GM19467 (cell line): ENCODE measurements at regions not wholly inside any gene's neighbourhood (a gene's known extent, or its start where the extent isn't known, plus 50 kb on each side); places are given as distances from the start of the nearest gene placed in this dataset.

Experiments
- ATAC-seq: cut with Tn5 transposase; IDR thresholded peaks from one replicate; pipeline ENCODE4 v1.9.1; 2021; ENCODE audit warnings: mild to moderate bottlenecking, moderate library complexity; ENCODE audit not compliant: unreplicated experiment

DNA sequence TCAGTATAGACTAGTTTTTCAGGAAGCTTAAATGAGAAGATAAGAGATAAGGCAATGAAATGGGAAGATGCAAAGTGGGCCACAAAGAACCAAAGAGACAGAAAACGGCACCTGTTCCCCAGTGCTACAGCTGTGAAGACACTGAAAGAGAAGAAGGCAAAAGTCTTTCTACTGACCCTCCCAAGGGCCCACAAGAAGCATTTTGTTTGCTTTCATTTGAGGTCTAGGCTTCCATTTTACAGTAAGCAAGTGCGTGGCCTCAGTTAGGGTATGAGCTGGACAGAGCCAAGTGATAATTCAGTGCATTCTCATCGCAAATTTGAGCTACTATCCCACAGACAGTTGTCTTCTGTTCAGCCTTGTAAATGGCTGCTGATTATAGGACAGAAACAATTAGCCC is 53.4 kb upstream of the STK17B start:
- ATAC-seq = no peak

DNA sequence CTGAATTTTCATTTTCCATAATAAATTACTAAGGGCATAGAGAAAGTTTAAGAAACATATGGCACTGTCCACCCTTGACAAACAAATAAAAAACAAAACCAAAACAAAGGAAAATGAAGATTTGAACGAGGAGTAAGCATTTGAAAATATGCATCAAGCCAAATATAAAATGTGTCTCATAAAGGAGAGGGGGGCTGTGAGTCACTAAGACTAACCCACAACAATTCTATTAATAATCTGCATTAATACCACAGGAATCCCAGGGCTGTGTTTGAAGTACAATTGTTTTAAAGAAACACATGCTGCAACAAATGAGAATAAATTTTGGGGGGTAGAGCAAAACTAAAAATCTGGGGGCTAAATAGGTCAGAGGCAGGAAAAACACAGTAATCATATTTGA is 53.8 kb upstream of the STK17B start:
- no peak for ATAC-seq

GRCh38 chr2:196226058-196226706 is 54.8 kb upstream of the STK17B start:
- ATAC-seq = no peak

GRCh38 chr2:196226707-196227065 is 55.3 kb upstream of the STK17B start:
- ATAC-seq = no peak

DNA sequence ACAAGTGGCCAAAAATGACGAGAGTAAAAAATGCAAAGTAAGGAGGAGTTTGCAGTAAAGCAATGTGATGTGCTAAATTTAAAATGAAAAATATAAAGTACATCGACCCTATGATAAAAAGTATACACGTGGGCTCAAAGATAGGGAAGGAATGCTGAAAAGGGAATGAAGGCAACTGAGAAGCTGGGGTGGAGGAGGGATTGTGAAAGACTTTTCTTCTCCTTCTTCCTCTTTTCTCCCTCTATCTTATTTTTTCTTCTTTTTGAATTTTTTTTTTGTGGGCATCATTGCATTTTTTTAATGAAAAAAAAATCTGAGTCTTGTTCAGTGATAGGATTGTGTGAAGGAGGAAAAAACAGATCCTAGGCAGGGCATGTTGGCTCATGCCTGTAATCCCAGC is 57.6 kb upstream of the STK17B start:
- ATAC-seq = no peak

- ATAC-seq = no peak
Measured at GRCh38 chr2:196230061-196230854, 58.9 kb upstream of the STK17B start.

- ATAC-seq = no peak
Measured at GRCh38 chr2:196233021-196233804, 61.8 kb upstream of the STK17B start.

GRCh38 chr2:196233805-196234475 is 62.6 kb upstream of the STK17B start:
- peak; percentile 84 for ATAC-seq

DNA sequence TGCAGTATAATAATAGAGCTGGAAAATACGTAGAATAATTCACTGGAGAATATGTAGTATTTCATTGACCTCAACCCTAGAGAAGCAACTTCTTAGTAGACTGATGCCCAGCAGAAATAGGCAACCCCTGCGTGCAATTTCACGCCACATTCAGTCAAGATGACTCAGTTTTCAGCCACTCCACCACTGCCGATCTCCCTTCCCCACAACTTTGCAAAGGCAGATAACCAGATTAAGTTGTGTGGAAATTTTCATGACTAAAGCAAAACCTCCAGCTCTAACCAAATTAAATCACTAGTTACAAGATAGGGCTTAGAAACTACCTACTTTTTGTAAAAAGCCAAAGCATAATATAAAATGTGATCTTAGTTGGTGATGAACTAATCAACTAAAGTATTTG is 63.3 kb upstream of the STK17B start:
- no peak for ATAC-seq

DNA sequence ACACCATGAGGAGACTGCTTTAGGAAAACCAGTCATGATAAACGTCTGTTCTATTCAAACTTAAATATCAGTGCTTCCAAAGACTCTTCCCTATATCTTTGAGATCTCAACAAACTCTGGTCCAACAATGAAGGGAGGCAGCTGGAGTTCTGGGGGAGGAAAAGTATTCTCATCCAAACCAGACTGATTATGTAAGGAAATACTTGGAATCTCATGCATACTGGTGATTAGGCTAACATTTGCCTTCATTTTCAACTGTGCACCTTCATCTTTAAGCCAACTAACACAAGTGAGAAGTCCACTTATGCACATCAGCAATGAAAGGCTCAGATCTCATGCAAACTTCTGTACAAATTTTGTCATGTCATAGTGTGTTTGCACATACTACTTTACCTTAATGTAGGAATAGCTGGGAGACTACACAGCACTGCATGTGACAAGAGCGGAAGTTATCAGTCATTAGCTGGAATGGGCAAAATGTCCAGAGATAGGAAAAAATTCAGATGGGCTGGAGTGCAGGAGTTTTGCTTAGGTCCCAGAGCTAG is 67.5 kb upstream of the STK17B start:
- no peak for ATAC-seq

DNA sequence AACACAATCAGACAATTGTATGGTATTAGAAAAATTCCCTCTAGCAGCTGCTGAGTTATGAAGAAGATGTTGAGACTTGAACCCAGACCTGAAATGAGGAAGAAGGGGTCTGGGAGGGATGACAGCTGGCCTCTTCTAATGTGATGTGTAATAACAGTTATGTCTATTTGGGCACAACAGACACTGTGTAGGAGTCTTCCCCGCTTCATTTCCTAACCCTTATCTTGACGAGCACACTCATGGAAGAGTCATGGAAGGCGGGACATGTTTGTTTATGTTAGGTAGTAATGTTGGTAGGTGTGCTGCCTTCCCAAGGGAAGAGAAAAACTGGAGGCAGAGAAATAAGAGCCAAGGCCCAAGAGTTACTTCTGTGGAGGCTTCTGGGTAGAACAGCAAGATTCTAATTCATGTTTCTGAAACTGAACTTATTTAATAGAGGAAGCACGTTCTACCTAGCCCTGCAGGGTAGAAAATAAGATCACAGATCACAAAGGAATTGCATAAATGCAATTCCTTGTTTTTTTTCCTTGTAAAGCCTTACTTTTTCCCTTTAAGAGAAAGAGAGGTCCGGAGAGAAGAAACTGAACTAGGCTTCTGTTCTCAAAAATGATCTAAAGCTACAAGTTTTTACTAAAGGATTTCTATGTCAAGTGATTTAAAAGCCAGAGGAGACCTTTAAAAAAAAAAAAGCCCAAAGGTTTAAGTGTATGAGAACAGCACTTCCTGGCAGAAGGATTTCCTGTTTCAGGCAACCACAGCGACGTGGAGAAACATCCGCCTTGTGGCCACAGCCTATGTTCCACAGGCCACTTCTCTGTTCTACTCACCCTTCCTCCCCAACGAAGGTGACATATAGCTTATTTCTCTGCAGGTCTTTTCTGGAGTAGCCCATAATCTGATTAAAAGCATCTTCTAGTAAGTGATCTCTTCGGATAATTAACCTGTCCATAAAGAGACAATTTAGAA is 68.5 kb upstream of the STK17B start:
- ATAC-seq = peak; percentile 86

DNA sequence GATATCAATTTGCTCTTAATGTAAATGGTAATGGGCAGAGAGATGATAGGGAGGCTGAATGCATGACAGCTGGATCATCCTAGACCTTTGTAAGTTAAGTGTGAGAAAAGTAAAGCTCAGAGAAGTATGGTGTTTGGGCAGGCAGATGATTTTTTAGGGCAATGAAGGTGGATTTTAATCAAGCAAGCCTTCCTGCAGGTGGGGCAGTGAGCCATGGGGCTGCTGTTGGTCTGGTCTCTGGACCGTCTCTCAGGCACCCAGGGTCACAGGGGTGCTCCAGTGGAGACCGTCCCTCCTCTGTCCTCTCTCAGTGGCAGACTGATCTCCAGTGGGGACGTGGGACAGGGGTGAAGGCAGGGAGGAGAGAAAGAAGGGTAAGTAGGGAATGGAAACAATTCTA is 69.8 kb upstream of the STK17B start:
- ATAC-seq = no peak

GRCh38 chr2:196242131-196242620 is 70.8 kb upstream of the STK17B start:
- peak; percentile 80 for ATAC-seq

GRCh38 chr2:196244516-196244915 is 73.1 kb upstream of the STK17B start:
- no peak for ATAC-seq

- ATAC-seq = no peak
Measured at GRCh38 chr2:196244966-196245365, 73.6 kb upstream of the STK17B start.

GRCh38 chr2:196245378-196246140 is 74.2 kb upstream of the STK17B start:
- ATAC-seq = no peak

DNA sequence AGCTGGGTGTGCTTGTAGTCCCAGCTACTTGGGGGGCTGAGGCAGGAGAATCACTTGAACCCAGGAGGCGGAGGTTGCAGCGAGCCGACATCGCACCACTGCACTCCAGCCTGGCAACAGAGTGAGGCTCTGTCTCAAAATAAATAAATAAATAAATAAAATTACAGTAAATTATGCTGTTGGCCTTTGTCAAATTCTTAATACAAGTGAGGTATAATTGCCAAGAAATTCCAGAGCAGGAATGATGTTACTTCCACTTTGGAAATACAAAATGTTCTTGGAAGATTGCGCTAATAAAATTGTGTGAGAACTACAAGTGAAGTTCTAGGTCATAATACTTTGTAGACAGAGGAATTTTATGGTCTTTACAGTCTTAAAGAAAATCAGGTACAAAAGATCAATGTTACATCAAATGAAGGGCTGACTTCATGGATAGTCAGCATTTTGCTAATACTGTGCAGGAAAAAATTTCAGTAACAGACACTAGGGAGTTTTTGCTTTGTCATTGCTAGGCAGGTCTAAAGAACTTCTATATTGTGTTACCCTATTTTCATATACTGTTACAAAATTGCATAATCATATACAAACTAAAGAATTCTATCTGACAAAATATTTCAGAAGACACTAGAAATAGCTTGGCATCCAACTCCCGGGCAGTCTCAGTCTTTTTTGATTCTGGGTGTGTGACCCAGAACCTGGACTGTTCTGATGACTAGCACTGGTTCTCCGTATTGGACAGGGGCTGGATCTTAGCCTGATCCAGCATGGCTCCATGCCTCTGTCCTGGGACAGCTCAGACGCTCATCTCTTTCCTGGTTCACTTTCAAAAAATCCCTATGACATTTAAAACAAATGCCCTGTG is 76.0 kb upstream of the STK17B start:
- no peak for ATAC-seq

DNA sequence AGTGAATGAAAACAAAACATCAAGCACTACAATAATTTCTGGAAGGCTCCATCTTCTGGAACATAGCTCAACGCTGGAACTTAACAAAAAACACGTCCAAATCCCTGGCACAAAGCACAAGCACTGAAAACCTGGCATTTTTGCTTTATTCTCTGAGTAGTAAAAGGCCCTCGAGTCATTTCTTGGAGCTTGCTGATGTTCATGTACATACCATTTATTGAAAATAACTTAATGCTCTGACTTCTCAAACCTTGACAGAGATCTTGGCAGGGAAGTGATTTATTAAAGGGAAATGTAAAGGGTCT is 76.5 kb upstream of the STK17B start:
- ATAC-seq = no peak
